GM12872 (cell line): ENCODE measurements at regions not wholly inside any gene's neighbourhood (a gene's known extent, or its start where the extent isn't known, plus 50 kb on each side); places are given as distances from the start of the nearest gene placed in this dataset.

Experiments used
- TF ChIP-seq, protein P1 (sequence below): IDR thresholded peaks from 3 replicates; pipeline ENCODE4 v1.5.1; 2011; ENCODE audit warnings: low read depth, mild to moderate bottlenecking, low read length, moderate library complexity; ENCODE audit not compliant: insufficient read depth

- TF ChIP-seq, protein P1, sequence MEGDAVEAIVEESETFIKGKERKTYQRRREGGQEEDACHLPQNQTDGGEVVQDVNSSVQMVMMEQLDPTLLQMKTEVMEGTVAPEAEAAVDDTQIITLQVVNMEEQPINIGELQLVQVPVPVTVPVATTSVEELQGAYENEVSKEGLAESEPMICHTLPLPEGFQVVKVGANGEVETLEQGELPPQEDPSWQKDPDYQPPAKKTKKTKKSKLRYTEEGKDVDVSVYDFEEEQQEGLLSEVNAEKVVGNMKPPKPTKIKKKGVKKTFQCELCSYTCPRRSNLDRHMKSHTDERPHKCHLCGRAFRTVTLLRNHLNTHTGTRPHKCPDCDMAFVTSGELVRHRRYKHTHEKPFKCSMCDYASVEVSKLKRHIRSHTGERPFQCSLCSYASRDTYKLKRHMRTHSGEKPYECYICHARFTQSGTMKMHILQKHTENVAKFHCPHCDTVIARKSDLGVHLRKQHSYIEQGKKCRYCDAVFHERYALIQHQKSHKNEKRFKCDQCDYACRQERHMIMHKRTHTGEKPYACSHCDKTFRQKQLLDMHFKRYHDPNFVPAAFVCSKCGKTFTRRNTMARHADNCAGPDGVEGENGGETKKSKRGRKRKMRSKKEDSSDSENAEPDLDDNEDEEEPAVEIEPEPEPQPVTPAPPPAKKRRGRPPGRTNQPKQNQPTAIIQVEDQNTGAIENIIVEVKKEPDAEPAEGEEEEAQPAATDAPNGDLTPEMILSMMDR = no peak
These were observed 142.0 kb downstream of the PTPN20 start for GRCh38 chr10:47053081-47053798.

DNA sequence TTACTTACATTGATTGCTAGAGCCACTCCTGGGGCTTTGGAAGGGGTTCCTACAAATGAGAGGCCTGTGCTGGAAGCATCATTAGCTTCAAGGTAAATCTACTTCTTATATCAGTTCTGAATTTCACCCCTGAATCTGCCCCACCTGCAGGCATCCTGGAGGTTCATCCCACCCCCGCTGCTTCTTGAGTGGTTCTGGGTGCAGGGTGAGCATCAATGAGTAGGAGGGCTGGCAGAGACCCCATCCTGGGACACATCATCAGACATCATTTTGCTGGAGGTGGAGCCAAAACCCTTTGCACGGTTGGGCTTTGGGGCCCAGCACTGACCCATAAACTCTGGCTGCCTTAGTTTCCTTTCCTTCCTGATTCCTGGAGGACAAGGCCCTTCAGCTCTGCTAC lies 143.7 kb downstream of the PTPN20 start:
- TF ChIP-seq, protein P1 = no peak

- TF ChIP-seq, protein P1 = no peak
These were observed 144.4 kb downstream of the PTPN20 start for GRCh38 chr10:47055386-47056246.

- TF ChIP-seq, protein P1 = no peak
These were observed 145.0 kb downstream of the PTPN20 start for GRCh38 chr10:47056247-47056510.

- TF ChIP-seq, protein P1 = no peak
These were observed 146.2 kb downstream of the PTPN20 start for GRCh38 chr10:47057471-47057870.

DNA sequence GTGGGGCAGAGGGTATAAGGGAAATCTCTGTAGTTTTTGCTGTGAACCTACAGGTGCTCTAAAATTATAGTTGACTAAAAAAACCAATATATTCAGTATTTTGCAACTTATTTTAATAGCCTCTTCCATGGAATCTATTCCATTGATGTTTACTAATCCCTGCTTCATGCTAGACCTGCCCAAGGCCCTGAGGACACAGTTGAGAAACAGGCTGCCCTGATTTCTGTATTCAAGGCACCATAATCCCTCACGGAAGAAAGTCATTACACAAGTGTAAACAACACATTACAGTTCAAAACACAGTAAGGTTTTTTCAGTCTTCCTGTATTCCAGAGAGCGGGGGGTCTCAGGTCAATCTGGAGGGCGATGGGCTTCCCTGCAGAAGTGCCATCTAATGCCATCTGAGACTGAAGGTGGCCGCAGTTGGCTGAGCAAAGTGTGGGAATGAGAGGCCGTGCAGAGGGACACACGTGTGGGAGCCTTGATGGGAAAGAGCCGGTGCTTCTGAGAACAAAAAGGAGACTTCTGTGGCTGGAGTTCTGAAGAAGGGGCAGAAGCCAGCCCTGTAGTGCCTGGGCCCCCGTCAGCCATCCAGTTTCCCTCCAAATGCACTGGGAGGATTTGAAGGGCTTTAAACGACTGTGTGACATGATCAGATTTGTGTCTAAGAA lies 146.9 kb downstream of the PTPN20 start:
- TF ChIP-seq, protein P1 = no peak

DNA sequence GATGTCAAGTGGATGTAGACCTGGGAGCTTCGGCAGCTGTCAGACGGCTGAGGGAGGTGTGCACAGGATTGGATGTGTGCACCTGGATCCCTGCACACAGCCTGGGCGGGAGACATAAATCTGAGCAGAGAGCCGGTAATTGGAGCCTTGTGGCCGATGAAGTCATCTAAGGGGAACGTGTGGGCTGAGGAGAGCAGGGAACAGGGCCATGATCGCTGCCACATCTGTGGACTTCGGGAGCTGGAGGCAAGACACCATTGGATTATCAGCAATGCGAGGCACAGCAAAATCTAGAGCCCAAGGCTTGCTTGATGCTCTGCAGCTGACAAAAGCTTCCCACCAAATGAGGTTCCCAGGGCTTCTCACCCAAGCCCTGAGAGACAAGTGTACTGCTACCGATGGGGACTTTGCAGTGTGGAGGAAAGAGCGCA lies 147.7 kb downstream of the PTPN20 start:
- TF ChIP-seq, protein P1 = no peak
